ENCODE measurements at regions not wholly inside any gene's neighbourhood (a gene's known extent, or its start where the extent isn't known, plus 50 kb on each side); places are given as distances from the start of the nearest gene placed in this dataset.
"Not testable (repeated sequence)": the region's sequence is repeated elsewhere in the genome, so short reads cannot be mapped to it uniquely, and the experiment has no call there.

DNA sequence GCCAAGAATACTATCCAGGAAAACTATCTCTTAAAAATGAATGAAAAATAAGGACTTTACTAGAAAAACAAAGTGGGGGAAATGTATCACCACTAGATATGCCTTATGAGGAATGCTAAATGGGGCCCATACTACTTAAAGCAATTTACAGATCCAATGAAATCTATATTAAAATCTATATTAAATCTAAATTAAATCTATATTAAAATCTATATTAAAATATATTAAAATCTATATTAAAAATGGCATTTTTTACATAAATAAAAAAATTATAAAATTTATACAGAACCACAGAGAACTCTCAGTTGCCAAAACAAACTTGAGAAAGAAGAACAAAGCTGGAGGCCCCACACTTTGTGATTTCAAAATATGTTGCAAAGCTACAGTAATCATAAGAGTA, 234.5 kb downstream of the RPL10L start:
- Histone ChIP-seq H3K27me3 (no peaks in the 10 kb centered on the region), H3K9me3 (peaks cover 13% of the 10 kb centered on the region), H3K4me1 (no peaks in the 10 kb centered on the region), H3K36me3 (no peaks in the 10 kb centered on the region), H3K4me3 (ENCODE audit: low read depth, low read length) (no peak overlapping the region)
- TF ChIP-seq, protein P1, sequence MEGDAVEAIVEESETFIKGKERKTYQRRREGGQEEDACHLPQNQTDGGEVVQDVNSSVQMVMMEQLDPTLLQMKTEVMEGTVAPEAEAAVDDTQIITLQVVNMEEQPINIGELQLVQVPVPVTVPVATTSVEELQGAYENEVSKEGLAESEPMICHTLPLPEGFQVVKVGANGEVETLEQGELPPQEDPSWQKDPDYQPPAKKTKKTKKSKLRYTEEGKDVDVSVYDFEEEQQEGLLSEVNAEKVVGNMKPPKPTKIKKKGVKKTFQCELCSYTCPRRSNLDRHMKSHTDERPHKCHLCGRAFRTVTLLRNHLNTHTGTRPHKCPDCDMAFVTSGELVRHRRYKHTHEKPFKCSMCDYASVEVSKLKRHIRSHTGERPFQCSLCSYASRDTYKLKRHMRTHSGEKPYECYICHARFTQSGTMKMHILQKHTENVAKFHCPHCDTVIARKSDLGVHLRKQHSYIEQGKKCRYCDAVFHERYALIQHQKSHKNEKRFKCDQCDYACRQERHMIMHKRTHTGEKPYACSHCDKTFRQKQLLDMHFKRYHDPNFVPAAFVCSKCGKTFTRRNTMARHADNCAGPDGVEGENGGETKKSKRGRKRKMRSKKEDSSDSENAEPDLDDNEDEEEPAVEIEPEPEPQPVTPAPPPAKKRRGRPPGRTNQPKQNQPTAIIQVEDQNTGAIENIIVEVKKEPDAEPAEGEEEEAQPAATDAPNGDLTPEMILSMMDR (IDR thresholded peaks at IDR 0.05; ENCODE audit: low read depth, low read length), result no peak
- DNase-seq, result no peak

DNA sequence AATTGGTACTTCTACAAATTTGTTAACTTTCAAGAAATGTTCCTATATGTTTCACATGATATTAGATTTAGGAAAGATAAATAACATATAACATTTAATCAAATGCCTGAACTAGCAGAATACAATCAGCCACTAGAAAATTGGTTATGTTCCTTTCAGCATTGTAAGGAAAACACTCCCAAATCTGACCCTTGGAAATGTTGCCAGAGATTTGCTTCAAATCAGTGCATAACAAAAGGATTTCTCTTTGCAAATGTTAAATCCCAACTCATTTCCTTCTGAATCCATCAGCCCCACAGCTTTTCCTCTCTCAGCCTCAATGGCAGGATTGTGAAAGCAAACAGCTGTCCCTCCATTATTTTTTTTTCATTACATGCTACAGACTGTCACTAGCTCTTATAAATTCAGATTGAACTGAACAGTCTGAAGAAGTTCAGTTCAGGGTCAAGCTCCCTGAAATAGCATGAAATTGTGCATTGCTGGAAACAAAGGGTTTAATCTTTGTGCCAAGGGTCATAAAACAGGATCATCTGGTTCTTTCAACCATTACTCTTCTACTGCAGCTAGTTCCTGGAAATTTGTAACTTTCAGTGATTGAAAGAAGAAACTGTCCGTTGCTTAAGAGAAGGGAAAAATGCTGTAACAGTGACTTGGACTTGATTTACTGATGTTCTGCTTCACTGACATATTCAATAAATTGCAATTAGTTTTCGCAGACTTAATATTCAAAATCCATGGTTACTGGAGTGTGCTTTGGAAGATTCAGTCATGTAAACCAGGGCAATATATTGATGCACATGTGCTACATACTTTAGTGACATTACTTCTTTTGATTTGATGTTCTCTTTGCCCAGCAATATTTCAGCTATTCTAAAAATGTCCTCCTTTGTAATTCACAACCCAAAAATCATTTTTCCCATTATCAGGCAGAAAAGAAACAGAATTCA, 246.4 kb downstream of the RPL10L start:
- H3K4me1 ChIP-seq, result peaks cover 3% of the 10 kb centered on the region; the same call in 1 of the 2 replicates
- DNase-seq, result no peak
- no peaks in the 10 kb centered on the region for H3K36me3 ChIP-seq
- TF ChIP-seq, protein P1 (IDR thresholded peaks at IDR 0.05; ENCODE audit: low read depth, low read length), result no peak
- H3K27me3 ChIP-seq, result no peaks in the 10 kb centered on the region
- H3K9me3 ChIP-seq, result no peaks in the 10 kb centered on the region
- H3K4me3 ChIP-seq (ENCODE audit: low read depth, low read length), result peak overlapping the region; percentile 6; the same call in 1 of the 2 replicates

DNA sequence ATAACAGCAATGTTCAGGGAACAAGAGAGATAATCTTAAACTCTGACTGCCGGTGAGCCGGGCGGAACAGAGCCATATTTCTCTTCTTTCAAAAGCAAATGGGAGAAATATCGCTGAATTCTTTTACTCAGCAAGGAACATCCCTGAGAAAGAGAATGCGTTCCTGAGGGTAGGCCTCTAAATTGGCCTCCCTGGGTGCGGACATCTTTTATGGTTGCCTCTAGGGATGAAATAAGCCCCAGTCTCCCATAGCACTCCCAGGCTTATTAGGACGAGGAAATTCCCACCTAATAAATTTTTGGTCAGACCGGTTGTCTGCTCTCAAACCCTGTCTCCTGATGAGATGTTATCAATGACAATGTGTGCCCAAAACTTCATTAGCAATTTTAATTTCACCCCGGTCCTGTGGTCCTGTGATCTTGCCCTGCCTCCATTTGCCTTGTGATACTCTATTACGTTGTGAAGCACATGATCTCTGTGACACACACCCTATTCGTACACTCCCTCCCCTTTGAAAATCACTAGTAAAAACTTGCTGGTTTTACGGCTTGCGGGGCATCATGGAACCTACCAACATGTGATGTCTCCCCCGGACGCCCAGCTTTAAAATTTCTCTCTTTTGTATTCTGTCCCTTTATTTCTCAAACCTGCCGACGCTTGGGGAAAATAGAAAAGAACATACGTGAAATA, 249.4 kb downstream of the RPL10L start:
- H3K9me3 ChIP-seq; H3K36me3 ChIP-seq; H3K4me3 ChIP-seq (ENCODE audit: low read depth, low read length); H3K4me1 ChIP-seq; DNase-seq; H3K27me3 ChIP-seq: not testable (repeated sequence)

DNA sequence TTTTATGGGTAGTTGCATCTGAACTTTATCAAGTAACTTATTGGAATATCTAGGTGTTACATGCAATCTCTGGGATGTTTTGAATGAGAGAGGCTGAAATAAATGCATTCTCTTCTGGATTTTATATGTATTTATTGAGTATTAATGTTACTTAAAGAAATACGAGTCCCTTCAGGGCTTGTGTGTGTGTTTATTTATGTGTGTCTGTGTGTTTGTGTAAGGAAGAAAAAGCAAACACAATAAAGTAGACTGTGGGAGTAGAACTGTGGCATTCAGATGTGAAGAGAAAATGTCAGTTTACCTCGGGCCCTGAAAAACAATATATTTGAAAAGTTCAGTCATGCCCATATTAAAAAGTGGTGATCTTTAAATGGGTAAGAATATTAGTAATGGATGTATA, 250.5 kb downstream of the RPL10L start:
- TF ChIP-seq, protein P1 (IDR thresholded peaks at IDR 0.05; ENCODE audit: low read depth, low read length), result no peak
- no peaks in the 10 kb centered on the region for H3K36me3 ChIP-seq
- H3K4me1 ChIP-seq, result 0 out of 2 replicates have a peak, but pooled peaks cover 5% of the 10 kb centered on the region
- DNase-seq, result no peak
- no peaks in the 10 kb centered on the region for H3K9me3 ChIP-seq
- no peak overlapping the region for H3K4me3 ChIP-seq (ENCODE audit: low read depth, low read length)
- H3K27me3 ChIP-seq, result no peaks in the 10 kb centered on the region

DNA sequence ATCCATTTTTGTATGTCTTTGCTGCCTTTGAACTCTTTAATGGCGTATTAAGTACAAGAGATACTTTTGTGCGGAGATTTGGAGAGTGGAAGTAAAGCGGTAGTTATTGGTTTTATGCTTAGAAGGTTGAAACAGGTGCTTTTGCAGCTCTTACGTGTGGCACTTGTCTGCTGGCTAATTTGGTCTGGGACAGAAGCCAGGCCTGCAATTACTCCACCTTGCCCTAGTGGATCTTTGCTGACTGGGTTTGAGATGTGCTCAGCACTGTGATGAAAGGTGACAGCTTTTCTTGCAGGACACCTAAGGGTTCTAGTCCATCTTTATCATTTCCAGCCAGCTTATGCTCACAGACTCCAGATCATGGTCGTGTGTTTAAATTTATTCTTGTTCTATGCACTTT, 252.5 kb downstream of the RPL10L start:
- TF ChIP-seq, protein P1 (IDR thresholded peaks at IDR 0.05; ENCODE audit: low read depth, low read length), result no peak
- H3K27me3 ChIP-seq, result no peaks in the 10 kb centered on the region
- H3K4me1 ChIP-seq, result 0 out of 2 replicates have a peak, but pooled peaks cover 5% of the 10 kb centered on the region
- H3K9me3 ChIP-seq, result no peaks in the 10 kb centered on the region
- H3K36me3 ChIP-seq, result no peaks in the 10 kb centered on the region
- peak; percentile 46 for DNase-seq
- H3K4me3 ChIP-seq (ENCODE audit: low read depth, low read length), result no peak overlapping the region

DNA sequence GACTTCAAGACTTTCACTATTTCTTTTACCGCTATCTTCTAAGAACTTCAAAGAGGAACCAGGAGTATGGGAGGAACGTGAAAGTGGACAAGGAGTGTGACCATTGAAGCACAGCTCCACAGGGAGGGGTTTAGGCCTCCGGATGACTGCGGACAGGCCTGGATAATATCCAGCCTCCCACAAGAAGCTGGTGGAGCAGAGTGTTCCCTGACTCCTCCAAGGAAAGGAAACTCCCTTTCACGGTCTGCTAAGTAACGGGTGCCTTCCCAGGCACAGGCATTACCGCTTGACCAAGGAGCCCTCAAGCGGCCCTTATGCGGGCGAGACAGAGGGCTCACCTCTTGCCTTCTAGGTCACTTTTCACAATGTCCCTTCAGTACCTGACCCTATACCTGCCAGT, 267.0 kb downstream of the RPL10L start:
- no peaks in the 10 kb centered on the region for H3K27me3 ChIP-seq
- no peaks in the 10 kb centered on the region for H3K9me3 ChIP-seq
- TF ChIP-seq, protein P1 (IDR thresholded peaks at IDR 0.05; ENCODE audit: low read depth, low read length), result no peak
- no peak for DNase-seq
- H3K4me1 ChIP-seq, result no peaks in the 10 kb centered on the region; the same call in 1 of the 2 replicates
- no peak overlapping the region for H3K4me3 ChIP-seq (ENCODE audit: low read depth, low read length)
- H3K36me3 ChIP-seq, result no peaks in the 10 kb centered on the region
